ENCODE measurements at regions not wholly inside any gene's neighbourhood (a gene's known extent, or its start where the extent isn't known, plus 50 kb on each side); places are given as distances from the start of the nearest gene placed in this dataset.
"Not testable (repeated sequence)": the region's sequence is repeated elsewhere in the genome, so short reads cannot be mapped to it uniquely, and the experiment has no call there.

DNA sequence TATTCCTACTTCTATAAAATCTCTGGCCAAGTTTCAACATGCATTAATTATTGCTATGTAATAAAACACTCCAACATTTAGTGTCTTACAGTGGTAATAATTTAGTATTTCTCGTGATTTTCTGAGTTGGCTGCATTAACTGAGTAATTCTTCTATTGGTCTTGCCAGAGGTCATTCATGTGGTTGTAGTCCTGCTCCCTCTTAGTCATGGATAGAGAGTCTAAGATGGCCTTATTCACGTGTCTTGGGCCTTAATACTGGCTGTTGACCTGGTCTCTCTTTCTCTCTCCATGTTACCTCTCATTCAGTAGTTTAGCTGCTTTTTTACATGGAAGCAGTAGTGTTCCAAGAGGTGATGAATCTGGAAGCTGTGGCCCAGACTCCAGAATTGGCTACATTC, 140.1 kb upstream of the ZBTB20 start:
- intact Hi-C loops (cut with DNase I; ENCODE audit: low total_unique reads): no loop called here
- Histone ChIP-seq H3K27ac (no peak overlapping the region), H3K4me1 (no peaks in the 10 kb centered on the region), H3K36me3 (ENCODE audit: low read depth, missing control alignments) (no peaks in the 10 kb centered on the region), H3K9me3 (no peaks in the 10 kb centered on the region), H3K27me3 (no peaks in the 10 kb centered on the region), H3K4me3 (no peak overlapping the region)
- 73 to 83% methylated on average over 2 of the region's 2 CpGs for WGBS, 2 donors
- no peak for TF ChIP-seq CTCF (IDR thresholded peaks at IDR 0.05)
- no peak for TF ChIP-seq POLR2A (IDR thresholded peaks at IDR 0.05)
- DNase-seq: no peak

GRCh38 chr3:115292131-115292530, 145.0 kb upstream of the ZBTB20 start:
- Histone ChIP-seq H3K27me3 (no peaks in the 10 kb centered on the region), H3K36me3 (ENCODE audit: low read depth, missing control alignments) (no peaks in the 10 kb centered on the region), H3K27ac (no peak overlapping the region), H3K9me3 (no peaks in the 10 kb centered on the region), H3K4me1 (no peaks in the 10 kb centered on the region), H3K4me3 (no peak overlapping the region)
- intact Hi-C loops (cut with DNase I; ENCODE audit: low total_unique reads): no loop called here
- no peak for TF ChIP-seq POLR2A (IDR thresholded peaks at IDR 0.05)
- no peak for TF ChIP-seq CTCF (IDR thresholded peaks at IDR 0.05)
- 95 to 97% methylated on average over 2 of the region's 2 CpGs for WGBS, 2 donors
- DNase-seq: no peak

GRCh38 chr3:115292677-115293165, 145.6 kb upstream of the ZBTB20 start:
- H3K36me3 ChIP-seq (ENCODE audit: low read depth, missing control alignments): no peaks in the 10 kb centered on the region
- 90 to 94% methylated on average over 2 of the region's 2 CpGs for whole genome bisulfite sequencing, 2 donors
- no peak overlapping the region for H3K27ac ChIP-seq
- no peaks in the 10 kb centered on the region for H3K4me1 ChIP-seq
- H3K9me3 ChIP-seq: no peaks in the 10 kb centered on the region
- H3K4me3 ChIP-seq: no peak overlapping the region
- H3K27me3 ChIP-seq: no peaks in the 10 kb centered on the region
- TF ChIP-seq POLR2A (IDR thresholded peaks at IDR 0.05): no peak
- TF ChIP-seq CTCF (IDR thresholded peaks at IDR 0.05): no peak
- no peak for DNase-seq
- intact Hi-C loops (cut with DNase I; ENCODE audit: low total_unique reads): no loop called here

- 79 to 87% methylated on average over 1 of the region's 1 CpG for WGBS, 2 donors
- intact Hi-C loops (cut with DNase I; ENCODE audit: low total_unique reads): no loop called here
- TF ChIP-seq POLR2A (IDR thresholded peaks at IDR 0.05) (no peak), CTCF (IDR thresholded peaks at IDR 0.05) (no peak)
These were observed 146.2 kb upstream of the ZBTB20 start for GRCh38 chr3:115293321-115293720.

GRCh38 chr3:115301364-115301860, 154.3 kb upstream of the ZBTB20 start:
- 85 to 89% methylated on average over 4 of the region's 4 CpGs for WGBS, 2 donors
- no peaks in the 10 kb centered on the region for H3K4me1 ChIP-seq
- H3K9me3 ChIP-seq: no peaks in the 10 kb centered on the region
- DNase-seq: no peak
- TF ChIP-seq POLR2A (IDR thresholded peaks at IDR 0.05) (no peak), CTCF (IDR thresholded peaks at IDR 0.05) (no peak)
- H3K4me3 ChIP-seq: no peak overlapping the region
- intact Hi-C loops (cut with DNase I; ENCODE audit: low total_unique reads): no loop called here
- H3K27ac ChIP-seq: no peak overlapping the region
- no peaks in the 10 kb centered on the region for H3K27me3 ChIP-seq
- H3K36me3 ChIP-seq (ENCODE audit: low read depth, missing control alignments): no peaks in the 10 kb centered on the region

More at GRCh38 chr3:115293321-115293720, 146.2 kb upstream of the ZBTB20 start:
- H3K9me3 ChIP-seq: no peaks in the 10 kb centered on the region
- H3K27ac ChIP-seq: no peak overlapping the region
- no peak for DNase-seq
- H3K4me3 ChIP-seq: no peak overlapping the region
- H3K27me3 ChIP-seq: no peaks in the 10 kb centered on the region
- H3K36me3 ChIP-seq (ENCODE audit: low read depth, missing control alignments): no peaks in the 10 kb centered on the region
- H3K4me1 ChIP-seq: no peaks in the 10 kb centered on the region

GRCh38 chr3:115317953-115318352, 170.9 kb upstream of the ZBTB20 start:
- intact Hi-C loops (cut with DNase I; ENCODE audit: low total_unique reads); H3K27me3 ChIP-seq; DNase-seq; H3K27ac ChIP-seq; H3K36me3 ChIP-seq (ENCODE audit: low read depth, missing control alignments); H3K9me3 ChIP-seq; H3K4me1 ChIP-seq; H3K4me3 ChIP-seq: not testable (repeated sequence)
- 73 to 91% methylated on average over 12 to 19 of the region's 20 CpGs for WGBS, 2 donors
